ENCODE measurements at regions not wholly inside any gene's neighbourhood (a gene's known extent, or its start where the extent isn't known, plus 50 kb on each side); places are given as distances from the start of the nearest gene placed in this dataset.

- ATAC-seq (ENCODE audit: low read depth in 2 of 2) (no peak), DNase-seq (no peak)
- Histone ChIP-seq H3K4me3 (ENCODE audit: low read depth, low read length) (no peak overlapping the region), H3K9me3 (ENCODE audit: control insufficient read depth in 2 of 2, low read length in 2 of 2) (peaks cover 0 to 4% of the 10 kb centered on the region in 2 experiments), H3K4me1 (ENCODE audit: control insufficient read depth, insufficient read depth, low read length, poor library complexity, severe bottlenecking) (no peaks in the 10 kb centered on the region), H3K27me3 (ENCODE audit: control insufficient read depth, insufficient read depth, low read length) (no peaks in the 10 kb centered on the region), H3K27ac (ENCODE audit: insufficient read depth, low read length, poor library complexity, severe bottlenecking) (no peak overlapping the region), H3K36me3 (ENCODE audit: control insufficient read depth, insufficient read depth, low read length) (no peaks in the 10 kb centered on the region)
- no peak overlapping the region for H3K27ac Mint-ChIP-seq
- no peak overlapping the region for H3K4me3 Mint-ChIP-seq
- H3K36me3 Mint-ChIP-seq, result no peaks in the 10 kb centered on the region
- no peaks in the 10 kb centered on the region for H3K27me3 Mint-ChIP-seq
- no peaks in the 10 kb centered on the region for H3K4me1 Mint-ChIP-seq
- peaks cover 0 to 6% (median 0%) of the 10 kb centered on the region in 7 donors for H3K9me3 Mint-ChIP-seq
Measured at GRCh38 chr3:170723241-170723640, 137.4 kb upstream of the SLC7A14 start.

DNA sequence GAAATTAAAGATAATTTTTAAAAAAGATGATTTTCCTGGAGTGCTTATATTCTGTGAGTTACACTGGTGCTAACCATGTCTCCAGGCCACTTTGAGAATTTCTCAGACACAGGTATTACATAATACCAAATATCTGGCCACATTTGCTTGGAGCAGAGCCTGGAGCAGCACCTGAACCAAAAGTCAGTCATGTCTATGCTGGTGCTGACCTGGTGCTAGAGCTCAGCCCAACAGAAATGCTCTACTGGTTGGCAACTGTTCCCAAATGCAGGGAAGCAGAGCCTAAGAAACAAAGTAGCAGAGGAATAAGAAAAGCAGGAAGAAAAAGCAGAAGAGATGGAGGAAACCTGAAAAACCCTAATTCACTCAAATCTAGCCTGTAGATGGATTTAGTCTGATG is 135.7 kb upstream of the SLC7A14 start:
- ATAC-seq (ENCODE audit: low read depth in 2 of 2), result no peak
- no peak overlapping the region for H3K27ac Mint-ChIP-seq

GRCh38 chr3:170719300-170719699 is 133.4 kb upstream of the SLC7A14 start:
- Mint-ChIP-seq H3K4me1 (no peaks in the 10 kb centered on the region), H3K27ac (no peak overlapping the region), H3K9me3 (peaks cover 0 to 6% (median 2%) of the 10 kb centered on the region in 7 donors), H3K27me3 (no peaks in the 10 kb centered on the region), H3K36me3 (no peaks in the 10 kb centered on the region), H3K4me3 (no peak overlapping the region)
- DNase-seq (no peak), ATAC-seq (ENCODE audit: low read depth in 2 of 2) (no peak)
- Histone ChIP-seq H3K4me3 (ENCODE audit: low read depth, low read length) (no peak overlapping the region), H3K4me1 (ENCODE audit: control insufficient read depth, insufficient read depth, low read length, poor library complexity, severe bottlenecking) (no peaks in the 10 kb centered on the region), H3K27ac (ENCODE audit: insufficient read depth, low read length, poor library complexity, severe bottlenecking) (no peak overlapping the region), H3K36me3 (ENCODE audit: control insufficient read depth, insufficient read depth, low read length) (no peaks in the 10 kb centered on the region), H3K9me3 (ENCODE audit: control insufficient read depth in 2 of 2, low read length in 2 of 2) (peaks cover 0 to 4% of the 10 kb centered on the region in 2 experiments), H3K27me3 (ENCODE audit: control insufficient read depth, insufficient read depth, low read length) (peaks cover 3% of the 10 kb centered on the region)

More for the DNA sequence above, 135.7 kb upstream of the SLC7A14 start:
- H3K4me3 Mint-ChIP-seq, result no peak overlapping the region
- Histone ChIP-seq H3K4me1 (ENCODE audit: control insufficient read depth, insufficient read depth, low read length, poor library complexity, severe bottlenecking) (no peaks in the 10 kb centered on the region), H3K27ac (ENCODE audit: insufficient read depth, low read length, poor library complexity, severe bottlenecking) (no peak overlapping the region), H3K9me3 (ENCODE audit: control insufficient read depth in 2 of 2, low read length in 2 of 2) (peaks cover 0 to 4% of the 10 kb centered on the region in 2 experiments), H3K4me3 (ENCODE audit: low read depth, low read length) (no peak overlapping the region), H3K36me3 (ENCODE audit: control insufficient read depth, insufficient read depth, low read length) (no peaks in the 10 kb centered on the region), H3K27me3 (ENCODE audit: control insufficient read depth, insufficient read depth, low read length) (no peaks in the 10 kb centered on the region)
- H3K9me3 Mint-ChIP-seq, result peaks cover 0 to 6% (median 2%) of the 10 kb centered on the region in 7 donors
- no peaks in the 10 kb centered on the region for H3K36me3 Mint-ChIP-seq
- DNase-seq, result no peak
- H3K4me1 Mint-ChIP-seq, result no peaks in the 10 kb centered on the region
- no peaks in the 10 kb centered on the region for H3K27me3 Mint-ChIP-seq

- Histone ChIP-seq H3K9me3 (ENCODE audit: control insufficient read depth in 2 of 2, low read length in 2 of 2) (peaks cover 0 to 4% of the 10 kb centered on the region in 2 experiments), H3K36me3 (ENCODE audit: control insufficient read depth, insufficient read depth, low read length) (no peaks in the 10 kb centered on the region), H3K4me3 (ENCODE audit: low read depth, low read length) (no peak overlapping the region), H3K4me1 (ENCODE audit: control insufficient read depth, insufficient read depth, low read length, poor library complexity, severe bottlenecking) (no peaks in the 10 kb centered on the region), H3K27me3 (ENCODE audit: control insufficient read depth, insufficient read depth, low read length) (peaks cover 5% of the 10 kb centered on the region), H3K27ac (ENCODE audit: insufficient read depth, low read length, poor library complexity, severe bottlenecking) (no peak overlapping the region)
- no peak for ATAC-seq (ENCODE audit: low read depth in 2 of 2)
- H3K4me1 Mint-ChIP-seq, result no peaks in the 10 kb centered on the region
- H3K27me3 Mint-ChIP-seq, result no peaks in the 10 kb centered on the region
- no peak overlapping the region for H3K4me3 Mint-ChIP-seq
- DNase-seq, result no peak
- H3K36me3 Mint-ChIP-seq, result no peaks in the 10 kb centered on the region
- peaks cover 0 to 6% (median 2%) of the 10 kb centered on the region in 7 donors for H3K9me3 Mint-ChIP-seq
- no peak overlapping the region for H3K27ac Mint-ChIP-seq
Measured at GRCh38 chr3:170718848-170719247, 133.0 kb upstream of the SLC7A14 start.

DNA sequence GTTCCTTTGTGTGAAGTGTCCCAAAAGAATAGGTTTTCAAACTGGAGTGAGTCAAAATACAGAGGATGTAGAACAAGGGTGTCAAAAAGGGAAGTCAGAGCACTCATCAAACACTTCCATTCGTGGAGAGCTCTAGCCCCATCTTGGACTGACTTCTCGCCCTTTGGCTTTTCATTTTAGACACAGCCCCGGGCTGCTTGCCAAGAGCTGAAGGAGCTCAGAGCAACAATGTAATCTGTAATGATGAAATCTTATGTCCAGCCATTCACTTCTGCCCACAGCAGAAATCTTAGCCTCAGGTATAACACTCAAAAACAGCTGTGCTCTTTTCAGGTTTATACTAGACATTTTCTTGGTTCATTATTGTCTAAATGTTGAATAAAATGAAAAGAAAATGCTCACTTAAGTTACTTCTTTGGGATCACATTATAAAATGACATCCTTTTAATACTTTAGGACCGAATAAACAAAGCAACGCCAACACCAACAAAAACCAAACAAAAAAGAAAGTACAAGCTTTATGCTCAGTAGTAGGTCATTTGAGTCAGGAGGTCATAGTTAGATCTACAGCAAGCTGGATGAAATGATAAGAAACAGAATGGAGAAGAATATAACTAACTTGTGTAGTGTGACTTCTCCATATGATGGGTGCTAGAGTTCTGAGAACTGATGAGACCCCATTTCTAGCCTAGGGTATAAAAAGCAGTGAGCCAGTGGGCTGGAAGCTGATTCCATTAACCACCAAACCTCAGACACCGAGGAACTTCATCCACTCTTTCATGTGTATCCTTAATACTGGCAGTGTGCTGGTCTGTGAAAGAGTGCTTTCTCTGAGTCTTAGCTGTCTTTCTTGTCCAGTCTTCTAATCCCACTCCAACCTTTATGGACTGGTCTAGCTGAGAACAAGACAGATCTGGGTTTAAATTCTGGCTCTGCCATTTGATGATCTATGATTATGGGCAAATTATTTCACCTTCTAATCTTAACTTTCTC is 131.8 kb upstream of the SLC7A14 start:
- ATAC-seq (ENCODE audit: low read depth in 2 of 2), result no peak

GRCh38 chr3:170716172-170716805 is 130.4 kb upstream of the SLC7A14 start:
- peak overlapping the region in 1 of 3 donors; percentile 33 for H3K27ac Mint-ChIP-seq
- Histone ChIP-seq H3K9me3 (ENCODE audit: control insufficient read depth in 2 of 2, low read length in 2 of 2) (peaks cover 0 to 4% of the 10 kb centered on the region in 2 experiments), H3K27me3 (ENCODE audit: control insufficient read depth, insufficient read depth, low read length) (peaks cover 5% of the 10 kb centered on the region), H3K36me3 (ENCODE audit: control insufficient read depth, insufficient read depth, low read length) (no peaks in the 10 kb centered on the region), H3K4me1 (ENCODE audit: control insufficient read depth, insufficient read depth, low read length, poor library complexity, severe bottlenecking) (no peaks in the 10 kb centered on the region), H3K27ac (ENCODE audit: insufficient read depth, low read length, poor library complexity, severe bottlenecking) (no peak overlapping the region), H3K4me3 (ENCODE audit: low read depth, low read length) (no peak overlapping the region)
- H3K9me3 Mint-ChIP-seq, result peaks cover 0 to 10% (median 2%) of the 10 kb centered on the region in 7 donors
- ATAC-seq (ENCODE audit: low read depth in 2 of 2) (no peak), DNase-seq (no peak)
- peaks cover 5% of the 10 kb centered on the region for H3K27me3 Mint-ChIP-seq
- no peaks in the 10 kb centered on the region for H3K4me1 Mint-ChIP-seq
- H3K4me3 Mint-ChIP-seq, result no peak overlapping the region
- H3K36me3 Mint-ChIP-seq, result no peaks in the 10 kb centered on the region

More for the DNA sequence above, 131.8 kb upstream of the SLC7A14 start:
- H3K4me3 Mint-ChIP-seq, result no peak overlapping the region
- no peaks in the 10 kb centered on the region for H3K27me3 Mint-ChIP-seq
- no peaks in the 10 kb centered on the region for H3K36me3 ChIP-seq (ENCODE audit: control insufficient read depth, insufficient read depth, low read length)
- no peak for DNase-seq
- peaks cover 0 to 4% of the 10 kb centered on the region in 2 experiments for H3K9me3 ChIP-seq (ENCODE audit: control insufficient read depth in 2 of 2, low read length in 2 of 2)
- no peaks in the 10 kb centered on the region for H3K4me1 ChIP-seq (ENCODE audit: control insufficient read depth, insufficient read depth, low read length, poor library complexity, severe bottlenecking)
- peaks cover 5% of the 10 kb centered on the region for H3K27me3 ChIP-seq (ENCODE audit: control insufficient read depth, insufficient read depth, low read length)
- no peaks in the 10 kb centered on the region for H3K4me1 Mint-ChIP-seq
- no peak overlapping the region for H3K27ac ChIP-seq (ENCODE audit: insufficient read depth, low read length, poor library complexity, severe bottlenecking)
- H3K4me3 ChIP-seq (ENCODE audit: low read depth, low read length), result no peak overlapping the region
- H3K27ac Mint-ChIP-seq, result no peak overlapping the region
- H3K9me3 Mint-ChIP-seq, result peaks cover 0 to 6% (median 2%) of the 10 kb centered on the region in 7 donors
- no peaks in the 10 kb centered on the region for H3K36me3 Mint-ChIP-seq

GRCh38 chr3:170714562-170715535 is 129.0 kb upstream of the SLC7A14 start:
- Histone ChIP-seq H3K27ac (ENCODE audit: insufficient read depth, low read length, poor library complexity, severe bottlenecking) (no peak overlapping the region), H3K27me3 (ENCODE audit: control insufficient read depth, insufficient read depth, low read length) (peaks cover 5% of the 10 kb centered on the region), H3K36me3 (ENCODE audit: control insufficient read depth, insufficient read depth, low read length) (no peaks in the 10 kb centered on the region), H3K4me3 (ENCODE audit: low read depth, low read length) (no peak overlapping the region), H3K9me3 (ENCODE audit: control insufficient read depth in 2 of 2, low read length in 2 of 2) (peaks cover 0 to 4% of the 10 kb centered on the region in 2 experiments), H3K4me1 (ENCODE audit: control insufficient read depth, insufficient read depth, low read length, poor library complexity, severe bottlenecking) (no peaks in the 10 kb centered on the region)
- no peak overlapping the region for H3K4me3 Mint-ChIP-seq
- no peaks in the 10 kb centered on the region for H3K4me1 Mint-ChIP-seq
- DNase-seq (no peak), ATAC-seq (ENCODE audit: low read depth in 2 of 2) (no peak)
- H3K27ac Mint-ChIP-seq, result no peak overlapping the region
- no peaks in the 10 kb centered on the region for H3K36me3 Mint-ChIP-seq
- H3K27me3 Mint-ChIP-seq, result peaks cover 5% of the 10 kb centered on the region
- peaks cover 0 to 12% (median 2%) of the 10 kb centered on the region in 7 donors for H3K9me3 Mint-ChIP-seq

Data from CD4-positive, CD25-positive, alpha-beta regulatory T cell (primary cell).